Type B pancreatic cell (in vitro differentiated cells): ENCODE measurements at regions not wholly inside any gene's neighbourhood (a gene's known extent, or its start where the extent isn't known, plus 50 kb on each side); places are given as distances from the start of the nearest gene placed in this dataset.

Experiments
- DNase-seq: peaks from one replicate; pipeline ENCODE4 v3.0.0; 2021; ENCODE audit warnings: mixed read lengths; ENCODE audit not compliant: unreplicated experiment; ENCODE audit errors: extremely low spot score
- H3K27ac Mint-ChIP-seq: 2 replicates; pipeline ENCODE4 v1.8.0; 2021; ENCODE audit warnings: mild to moderate bottlenecking, mixed read lengths
- H3K27me3 Mint-ChIP-seq: 2 replicates; pipeline ENCODE4 v1.8.0; 2021; ENCODE audit warnings: mixed read lengths
- H3K36me3 Mint-ChIP-seq: 2 replicates; pipeline ENCODE4 v1.8.0; 2021; ENCODE audit warnings: mixed read lengths
- H3K4me1 Mint-ChIP-seq: one replicate; pipeline ENCODE4 v1.8.0; 2021; ENCODE audit warnings: mixed read lengths; ENCODE audit not compliant: unreplicated experiment
- H3K4me3 Mint-ChIP-seq: 2 replicates; pipeline ENCODE4 v1.8.0; 2021; ENCODE audit warnings: mild to moderate bottlenecking, mixed read lengths
- H3K9me3 Mint-ChIP-seq: 2 replicates; pipeline ENCODE4 v1.8.0; 2021; ENCODE audit warnings: mixed read lengths
- TF ChIP-seq, protein P1 (sequence below): fragments of 200-600 bp; sonication (generic); conservative IDR thresholded peaks from 2 replicates; pipeline ENCODE4 v1.5.0; 2021; ENCODE audit warnings: antibody characterized with exemption, mild to moderate bottlenecking

- H3K27me3 Mint-ChIP-seq: no peaks in the 10 kb centered on the region
- no peak overlapping the region for H3K27ac Mint-ChIP-seq
- peaks cover 22% of the 10 kb centered on the region for H3K4me1 Mint-ChIP-seq
- H3K9me3 Mint-ChIP-seq: no peaks in the 10 kb centered on the region
- no peak overlapping the region for H3K4me3 Mint-ChIP-seq
- H3K36me3 Mint-ChIP-seq: no peaks in the 10 kb centered on the region
- no peak for DNase-seq
- TF ChIP-seq, protein P1, sequence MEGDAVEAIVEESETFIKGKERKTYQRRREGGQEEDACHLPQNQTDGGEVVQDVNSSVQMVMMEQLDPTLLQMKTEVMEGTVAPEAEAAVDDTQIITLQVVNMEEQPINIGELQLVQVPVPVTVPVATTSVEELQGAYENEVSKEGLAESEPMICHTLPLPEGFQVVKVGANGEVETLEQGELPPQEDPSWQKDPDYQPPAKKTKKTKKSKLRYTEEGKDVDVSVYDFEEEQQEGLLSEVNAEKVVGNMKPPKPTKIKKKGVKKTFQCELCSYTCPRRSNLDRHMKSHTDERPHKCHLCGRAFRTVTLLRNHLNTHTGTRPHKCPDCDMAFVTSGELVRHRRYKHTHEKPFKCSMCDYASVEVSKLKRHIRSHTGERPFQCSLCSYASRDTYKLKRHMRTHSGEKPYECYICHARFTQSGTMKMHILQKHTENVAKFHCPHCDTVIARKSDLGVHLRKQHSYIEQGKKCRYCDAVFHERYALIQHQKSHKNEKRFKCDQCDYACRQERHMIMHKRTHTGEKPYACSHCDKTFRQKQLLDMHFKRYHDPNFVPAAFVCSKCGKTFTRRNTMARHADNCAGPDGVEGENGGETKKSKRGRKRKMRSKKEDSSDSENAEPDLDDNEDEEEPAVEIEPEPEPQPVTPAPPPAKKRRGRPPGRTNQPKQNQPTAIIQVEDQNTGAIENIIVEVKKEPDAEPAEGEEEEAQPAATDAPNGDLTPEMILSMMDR: no peak
Observed at GRCh38 chr13:44255771-44256364, 117.8 kb upstream of the SERP2 start.

- H3K36me3 Mint-ChIP-seq: no peaks in the 10 kb centered on the region
- H3K9me3 Mint-ChIP-seq: no peaks in the 10 kb centered on the region
- H3K27me3 Mint-ChIP-seq: no peaks in the 10 kb centered on the region
- H3K4me3 Mint-ChIP-seq: no peak overlapping the region
- TF ChIP-seq, protein P1: no peak
- no peak overlapping the region for H3K27ac Mint-ChIP-seq
- peaks cover 29% of the 10 kb centered on the region for H3K4me1 Mint-ChIP-seq
- no peak for DNase-seq
Observed at GRCh38 chr13:44257796-44258195, 115.8 kb upstream of the SERP2 start.

DNA sequence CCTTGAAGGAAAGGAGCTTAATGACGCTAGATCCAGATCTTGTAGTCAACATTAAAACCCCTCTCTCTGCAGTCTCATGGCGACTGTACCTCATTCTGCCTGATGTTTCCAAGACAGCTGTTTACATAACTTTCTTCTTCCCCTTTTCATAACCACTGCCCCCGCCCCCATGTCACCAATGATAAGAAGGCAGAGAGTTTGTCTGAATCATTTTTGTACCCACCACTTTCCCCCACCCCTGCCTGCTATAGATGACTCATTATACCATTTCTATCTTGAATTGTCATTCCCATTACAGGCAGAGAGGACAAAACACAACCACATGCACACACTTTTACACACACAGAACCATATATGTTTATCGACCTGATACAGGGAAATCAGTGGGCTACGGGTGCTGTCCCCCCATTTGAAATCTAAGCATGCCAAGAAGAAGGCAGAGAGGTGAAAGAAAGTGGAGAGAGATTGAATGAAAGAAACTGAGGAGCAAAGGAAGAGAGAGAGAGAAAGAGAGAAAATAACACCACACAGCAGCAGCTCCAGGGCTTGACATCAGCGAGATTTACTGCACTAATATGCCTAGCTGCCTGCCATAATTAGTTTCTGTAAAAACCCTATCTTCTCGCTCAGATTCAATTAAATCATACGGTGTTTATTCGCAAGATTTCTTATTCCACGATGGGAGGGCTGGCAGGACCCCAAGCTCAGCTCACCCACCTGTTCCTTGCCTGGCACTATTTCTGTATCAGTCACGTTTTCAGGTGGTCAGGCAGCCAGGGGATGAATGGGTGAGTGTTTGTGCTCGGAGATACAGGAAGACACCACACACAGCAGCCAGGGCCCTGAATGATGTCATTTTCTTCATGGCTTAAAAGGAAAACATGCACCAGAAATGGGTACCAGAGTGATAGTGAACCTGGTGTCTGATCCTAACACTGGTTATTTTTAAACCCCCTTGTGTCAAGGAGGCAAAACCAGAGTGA is 114.3 kb upstream of the SERP2 start:
- Mint-ChIP-seq H3K27ac (no peak overlapping the region), H3K27me3 (no peaks in the 10 kb centered on the region), H3K4me3 (no peak overlapping the region), H3K36me3 (no peaks in the 10 kb centered on the region), H3K9me3 (no peaks in the 10 kb centered on the region), H3K4me1 (peaks cover 37% of the 10 kb centered on the region)
- no peak for DNase-seq
- TF ChIP-seq, protein P1: no peak

GRCh38 chr13:44260336-44260735 is 113.3 kb upstream of the SERP2 start:
- H3K4me1 Mint-ChIP-seq: peaks cover 42% of the 10 kb centered on the region
- H3K27ac Mint-ChIP-seq: no peak overlapping the region
- no peaks in the 10 kb centered on the region for H3K36me3 Mint-ChIP-seq
- H3K4me3 Mint-ChIP-seq: no peak overlapping the region
- TF ChIP-seq, protein P1: no peak
- no peaks in the 10 kb centered on the region for H3K9me3 Mint-ChIP-seq
- no peak for DNase-seq
- H3K27me3 Mint-ChIP-seq: no peaks in the 10 kb centered on the region

GRCh38 chr13:44263751-44264620 is 109.6 kb upstream of the SERP2 start:
- Mint-ChIP-seq H3K4me1 (peaks cover 40% of the 10 kb centered on the region), H3K4me3 (no peak overlapping the region), H3K9me3 (peaks cover 5% of the 10 kb centered on the region), H3K36me3 (no peaks in the 10 kb centered on the region), H3K27ac (no peak overlapping the region), H3K27me3 (peaks cover 5% of the 10 kb centered on the region)
- no peak for DNase-seq
- TF ChIP-seq, protein P1: no peak
